Left kidney (tissue), 1 donor: ENCODE measurements at regions not wholly inside any gene's neighbourhood (a gene's known extent, or its start where the extent isn't known, plus 50 kb on each side); places are given as distances from the start of the nearest gene placed in this dataset.
A peak's percentile ranks its signal among the peaks of the same experiment; 100 is the strongest.

Experiments used
- DNase-seq: peaks from one replicate; pipeline ENCODE4 v3.0.0-alpha.2; 2013

GRCh38 chr1:83725735-83726360 is 273.1 kb downstream of the TTLL7 start:
- DNase-seq = no peak

GRCh38 chr1:83718338-83718737 is 280.6 kb downstream of the TTLL7 start:
- DNase-seq = no peak

- DNase-seq = no peak
Observed at GRCh38 chr1:83717785-83718184, 281.1 kb downstream of the TTLL7 start.

GRCh38 chr1:83716641-83717040 is 282.3 kb downstream of the TTLL7 start:
- no peak for DNase-seq

- no peak for DNase-seq
Observed at GRCh38 chr1:83715550-83715949, 283.4 kb downstream of the TTLL7 start.

GRCh38 chr1:83709662-83710061 is 289.3 kb downstream of the TTLL7 start:
- DNase-seq = no peak

- no peak for DNase-seq
Observed at GRCh38 chr1:83706354-83706938, 292.5 kb downstream of the TTLL7 start.

GRCh38 chr1:83705091-83705490 is 293.8 kb downstream of the TTLL7 start:
- DNase-seq = no peak

GRCh38 chr1:83704350-83704749 is 294.6 kb downstream of the TTLL7 start:
- DNase-seq = no peak

GRCh38 chr1:83702356-83702755 is 296.6 kb downstream of the TTLL7 start:
- no peak for DNase-seq

- no peak for DNase-seq
Observed at GRCh38 chr1:83701355-83701754, 297.6 kb downstream of the TTLL7 start.

GRCh38 chr1:83698644-83699043 is 300.3 kb downstream of the TTLL7 start:
- DNase-seq = no peak

GRCh38 chr1:83697961-83698360 is 301.0 kb downstream of the TTLL7 start:
- no peak for DNase-seq

- no peak for DNase-seq
Observed at GRCh38 chr1:83697220-83697619, 301.7 kb downstream of the TTLL7 start.

- DNase-seq = no peak
Observed at GRCh38 chr1:83694449-83694848, 304.5 kb downstream of the TTLL7 start.

GRCh38 chr1:83693427-83694126 is 305.4 kb downstream of the TTLL7 start:
- DNase-seq = no peak

GRCh38 chr1:83692524-83693381 is 306.2 kb downstream of the TTLL7 start:
- peak; percentile 31 for DNase-seq

- no peak for DNase-seq
Observed at GRCh38 chr1:83691953-83692500, 306.9 kb downstream of the TTLL7 start.

GRCh38 chr1:83689921-83690868 is 308.7 kb downstream of the TTLL7 start:
- DNase-seq = no peak

- DNase-seq = no peak
Observed at GRCh38 chr1:83682132-83682531, 316.8 kb downstream of the TTLL7 start.

- no peak for DNase-seq
Observed at GRCh38 chr1:83676106-83676505, 322.8 kb downstream of the TTLL7 start.
